Adipocyte (in vitro differentiated cells): ENCODE measurements at regions not wholly inside any gene's neighbourhood (a gene's known extent, or its start where the extent isn't known, plus 50 kb on each side); places are given as distances from the start of the nearest gene placed in this dataset.

Source experiments
- DNase-seq: peaks from one replicate; pipeline ENCODE4 v3.0.0-alpha.2; 2015; ENCODE audit warnings: low read depth
- H3K27me3 ChIP-seq: replicated peaks from 2 replicates; pipeline ENCODE4 v1.7.0; 2013; ENCODE audit warnings: mild to moderate bottlenecking, low read length, moderate library complexity; ENCODE audit not compliant: control insufficient read depth, insufficient read depth
- H3K36me3 ChIP-seq: 2 replicates; pipeline ENCODE4 v1.7.0; 2013; ENCODE audit warnings: low read length, mild to moderate bottlenecking, moderate library complexity; ENCODE audit not compliant: control insufficient read depth, insufficient read depth, severe bottlenecking
- H3K4me1 ChIP-seq: 2 replicates; pipeline ENCODE4 v1.7.0; 2013; ENCODE audit warnings: mild to moderate bottlenecking, low read length, moderate library complexity; ENCODE audit not compliant: control insufficient read depth, insufficient read depth
- H3K4me3 ChIP-seq: 2 replicates; pipeline ENCODE4 v1.7.0; 2013; ENCODE audit warnings: mild to moderate bottlenecking, low read length, moderate library complexity
- H3K9ac ChIP-seq: 2 replicates; pipeline ENCODE4 v1.7.0; 2013; ENCODE audit warnings: mild to moderate bottlenecking, low read length, moderate library complexity
- H3K9me3 ChIP-seq: 2 replicates; pipeline ENCODE4 v1.7.0; 2013; ENCODE audit warnings: mild to moderate bottlenecking, low read length, moderate library complexity; ENCODE audit not compliant: control insufficient read depth

- no peaks in the 10 kb centered on the region for H3K27me3 ChIP-seq
- no peaks in the 10 kb centered on the region for H3K4me1 ChIP-seq
- peaks cover 23% of the 10 kb centered on the region for H3K9me3 ChIP-seq
- H3K36me3 ChIP-seq: no peaks in the 10 kb centered on the region
- no peak for DNase-seq
- H3K4me3 ChIP-seq: no peak overlapping the region
- no peak overlapping the region for H3K9ac ChIP-seq
These were observed 157.0 kb upstream of the NEBL start for GRCh38 chr10:21053953-21054690.

- H3K9me3 ChIP-seq: peaks cover 11% of the 10 kb centered on the region
- peaks cover 3% of the 10 kb centered on the region for H3K4me1 ChIP-seq
- DNase-seq: no peak
- H3K27me3 ChIP-seq: no peaks in the 10 kb centered on the region
- no peak overlapping the region for H3K4me3 ChIP-seq
- no peaks in the 10 kb centered on the region for H3K36me3 ChIP-seq
- no peak overlapping the region for H3K9ac ChIP-seq
These were observed 155.6 kb upstream of the NEBL start for GRCh38 chr10:21052709-21053104.

- Histone ChIP-seq H3K36me3 (no peaks in the 10 kb centered on the region), H3K9ac (no peak overlapping the region), H3K27me3 (no peaks in the 10 kb centered on the region), H3K4me3 (no peak overlapping the region), H3K9me3 (peaks cover 11% of the 10 kb centered on the region), H3K4me1 (peaks cover 7% of the 10 kb centered on the region)
- no peak for DNase-seq
These were observed 155.1 kb upstream of the NEBL start for GRCh38 chr10:21052072-21052708.

- peaks cover 11% of the 10 kb centered on the region for H3K9me3 ChIP-seq
- H3K9ac ChIP-seq: no peak overlapping the region
- no peaks in the 10 kb centered on the region for H3K36me3 ChIP-seq
- no peaks in the 10 kb centered on the region for H3K27me3 ChIP-seq
- DNase-seq: no peak
- peaks cover 22% of the 10 kb centered on the region for H3K4me1 ChIP-seq
- no peak overlapping the region for H3K4me3 ChIP-seq
These were observed 152.4 kb upstream of the NEBL start for GRCh38 chr10:21049482-21049881.

- H3K4me1 ChIP-seq: peaks cover 32% of the 10 kb centered on the region
- H3K4me3 ChIP-seq: peak overlapping the region; percentile 5
- peaks cover 11% of the 10 kb centered on the region for H3K9me3 ChIP-seq
- no peaks in the 10 kb centered on the region for H3K36me3 ChIP-seq
- no peak overlapping the region for H3K9ac ChIP-seq
- no peaks in the 10 kb centered on the region for H3K27me3 ChIP-seq
- no peak for DNase-seq
These were observed 151.0 kb upstream of the NEBL start for GRCh38 chr10:21048068-21048467.

GRCh38 chr10:21047511-21047910 is 150.4 kb upstream of the NEBL start:
- DNase-seq: no peak
- Histone ChIP-seq H3K4me1 (peaks cover 38% of the 10 kb centered on the region), H3K9ac (no peak overlapping the region), H3K4me3 (peak overlapping the region; percentile 5), H3K27me3 (no peaks in the 10 kb centered on the region), H3K36me3 (no peaks in the 10 kb centered on the region), H3K9me3 (peaks cover 11% of the 10 kb centered on the region)

GRCh38 chr10:21047096-21047495 is 150.0 kb upstream of the NEBL start:
- Histone ChIP-seq H3K4me1 (peaks cover 42% of the 10 kb centered on the region), H3K9me3 (peaks cover 9% of the 10 kb centered on the region), H3K9ac (no peak overlapping the region), H3K27me3 (no peaks in the 10 kb centered on the region), H3K4me3 (no peak overlapping the region), H3K36me3 (no peaks in the 10 kb centered on the region)
- no peak for DNase-seq

GRCh38 chr10:21043044-21043443 is 145.9 kb upstream of the NEBL start:
- Histone ChIP-seq H3K4me1 (peaks cover 42% of the 10 kb centered on the region), H3K36me3 (no peaks in the 10 kb centered on the region)
- no peak for DNase-seq

GRCh38 chr10:21042536-21042935 is 145.4 kb upstream of the NEBL start:
- Histone ChIP-seq H3K9ac (no peak overlapping the region), H3K4me3 (no peak overlapping the region), H3K27me3 (no peaks in the 10 kb centered on the region), H3K9me3 (no peaks in the 10 kb centered on the region), H3K4me1 (peaks cover 37% of the 10 kb centered on the region), H3K36me3 (no peaks in the 10 kb centered on the region)
- no peak for DNase-seq

More at GRCh38 chr10:21043044-21043443, 145.9 kb upstream of the NEBL start:
- Histone ChIP-seq H3K9ac (no peak overlapping the region), H3K4me3 (no peak overlapping the region), H3K9me3 (no peaks in the 10 kb centered on the region), H3K27me3 (no peaks in the 10 kb centered on the region)

- no peak for DNase-seq
- Histone ChIP-seq H3K4me1 (peaks cover 32% of the 10 kb centered on the region), H3K9ac (no peak overlapping the region), H3K4me3 (no peak overlapping the region), H3K36me3 (no peaks in the 10 kb centered on the region), H3K9me3 (no peaks in the 10 kb centered on the region), H3K27me3 (no peaks in the 10 kb centered on the region)
These were observed 144.8 kb upstream of the NEBL start for GRCh38 chr10:21041763-21042458.

GRCh38 chr10:21039721-21040120 is 142.6 kb upstream of the NEBL start:
- Histone ChIP-seq H3K27me3 (no peaks in the 10 kb centered on the region), H3K9me3 (no peaks in the 10 kb centered on the region), H3K4me3 (no peak overlapping the region), H3K9ac (no peak overlapping the region), H3K4me1 (peaks cover 22% of the 10 kb centered on the region), H3K36me3 (no peaks in the 10 kb centered on the region)
- no peak for DNase-seq
